HUES6 (cell line): ENCODE measurements at regions not wholly inside any gene's neighbourhood (a gene's known extent, or its start where the extent isn't known, plus 50 kb on each side); places are given as distances from the start of the nearest gene placed in this dataset.
"Not testable (repeated sequence)": the region's sequence is repeated elsewhere in the genome, so short reads cannot be mapped to it uniquely, and the experiment has no call there.

Experiments
- H3K27ac ChIP-seq: 2 replicates; pipeline ENCODE4 v1.7.0; 2013; ENCODE audit warnings: low read depth, mild to moderate bottlenecking, low read length, inconsistent platforms
- H3K27me3 ChIP-seq: 2 replicates; pipeline ENCODE4 v1.6.1; 2013; ENCODE audit warnings: low read length; ENCODE audit not compliant: control insufficient read depth, insufficient read depth
- H3K36me3 ChIP-seq: 2 replicates; pipeline ENCODE4 v1.6.1; 2013; ENCODE audit warnings: low read length; ENCODE audit not compliant: control insufficient read depth, insufficient read depth
- H3K4me1 ChIP-seq: 2 replicates; pipeline ENCODE4 v1.6.1; 2013; ENCODE audit warnings: low read length; ENCODE audit not compliant: control insufficient read depth, insufficient read depth
- H3K4me3 ChIP-seq: 2 replicates; pipeline ENCODE4 v1.5.1; 2013; ENCODE audit warnings: low read depth, low read length
- H3K9ac ChIP-seq: one replicate; pipeline ENCODE4 v1.6.1; 2013; ENCODE audit warnings: mild to moderate bottlenecking, low read length
- H3K9me3 ChIP-seq: 2 replicates; pipeline ENCODE4 v1.6.1; 2013; ENCODE audit warnings: low read depth, low read length; ENCODE audit not compliant: control insufficient read depth, insufficient read depth

GRCh38 chr6:133812446-133812845, 76.5 kb upstream of the TCF21 start:
- not testable (repeated sequence) for H3K27ac ChIP-seq, H3K9ac ChIP-seq, H3K4me1 ChIP-seq, H3K4me3 ChIP-seq, H3K27me3 ChIP-seq, H3K36me3 ChIP-seq, H3K9me3 ChIP-seq

GRCh38 chr6:133814238-133814637, 74.7 kb upstream of the TCF21 start:
- Histone ChIP-seq H3K27me3 (no peaks in the 10 kb centered on the region), H3K9me3 (peaks cover 6% of the 10 kb centered on the region; the same call in 1 of the 2 replicates), H3K27ac (no peak overlapping the region)

GRCh38 chr6:133814797-133815196, 74.1 kb upstream of the TCF21 start:
- Histone ChIP-seq H3K9ac (no peak overlapping the region), H3K27me3 (no peaks in the 10 kb centered on the region), H3K4me1 (no peaks in the 10 kb centered on the region), H3K27ac (no peak overlapping the region), H3K4me3 (no peak overlapping the region), H3K36me3 (no peaks in the 10 kb centered on the region), H3K9me3 (peaks cover 6% of the 10 kb centered on the region; the same call in 1 of the 2 replicates)

More at GRCh38 chr6:133814238-133814637, 74.7 kb upstream of the TCF21 start:
- H3K36me3 ChIP-seq, result no peaks in the 10 kb centered on the region
- H3K9ac ChIP-seq, result no peak overlapping the region
- H3K4me1 ChIP-seq, result no peaks in the 10 kb centered on the region
- H3K4me3 ChIP-seq, result no peak overlapping the region

- Histone ChIP-seq H3K4me1 (no peaks in the 10 kb centered on the region), H3K4me3 (no peak overlapping the region), H3K27me3 (no peaks in the 10 kb centered on the region), H3K27ac (no peak overlapping the region), H3K9me3 (peaks cover 5% of the 10 kb centered on the region; the same call in 1 of the 2 replicates), H3K9ac (no peak overlapping the region), H3K36me3 (no peaks in the 10 kb centered on the region)
Measured at GRCh38 chr6:133815313-133815712, 73.6 kb upstream of the TCF21 start.

- Histone ChIP-seq H3K36me3 (no peaks in the 10 kb centered on the region), H3K27ac (no peak overlapping the region), H3K27me3 (no peaks in the 10 kb centered on the region), H3K9ac (no peak overlapping the region), H3K4me3 (no peak overlapping the region), H3K9me3 (no peaks in the 10 kb centered on the region; the same call in 1 of the 2 replicates), H3K4me1 (no peaks in the 10 kb centered on the region)
Measured at GRCh38 chr6:133816171-133816570, 72.7 kb upstream of the TCF21 start.

- Histone ChIP-seq H3K9me3 (no peaks in the 10 kb centered on the region), H3K27me3 (no peaks in the 10 kb centered on the region), H3K4me3 (no peak overlapping the region)
Measured at GRCh38 chr6:133817460-133818047, 71.4 kb upstream of the TCF21 start.

GRCh38 chr6:133818320-133818719, 70.6 kb upstream of the TCF21 start:
- H3K36me3 ChIP-seq, result no peaks in the 10 kb centered on the region
- H3K4me3 ChIP-seq, result no peak overlapping the region
- no peaks in the 10 kb centered on the region for H3K4me1 ChIP-seq
- no peak overlapping the region for H3K9ac ChIP-seq
- no peak overlapping the region for H3K27ac ChIP-seq
- no peaks in the 10 kb centered on the region for H3K9me3 ChIP-seq
- H3K27me3 ChIP-seq, result no peaks in the 10 kb centered on the region

More at GRCh38 chr6:133817460-133818047, 71.4 kb upstream of the TCF21 start:
- no peaks in the 10 kb centered on the region for H3K36me3 ChIP-seq
- H3K27ac ChIP-seq, result no peak overlapping the region
- H3K9ac ChIP-seq, result no peak overlapping the region
- H3K4me1 ChIP-seq, result no peaks in the 10 kb centered on the region

GRCh38 chr6:133820208-133820607, 68.7 kb upstream of the TCF21 start:
- H3K27ac ChIP-seq, result no peak overlapping the region
- no peaks in the 10 kb centered on the region for H3K4me1 ChIP-seq
- H3K9me3 ChIP-seq, result no peaks in the 10 kb centered on the region
- no peak overlapping the region for H3K9ac ChIP-seq
- H3K27me3 ChIP-seq, result no peaks in the 10 kb centered on the region
- H3K4me3 ChIP-seq, result no peak overlapping the region
- H3K36me3 ChIP-seq, result no peaks in the 10 kb centered on the region

GRCh38 chr6:133827766-133828165, 61.1 kb upstream of the TCF21 start:
- no peak overlapping the region for H3K9ac ChIP-seq
- H3K9me3 ChIP-seq, result no peaks in the 10 kb centered on the region
- no peaks in the 10 kb centered on the region for H3K4me1 ChIP-seq
- no peaks in the 10 kb centered on the region for H3K27me3 ChIP-seq
- no peak overlapping the region for H3K4me3 ChIP-seq
- H3K27ac ChIP-seq, result no peak overlapping the region
- H3K36me3 ChIP-seq, result no peaks in the 10 kb centered on the region

- Histone ChIP-seq H3K9ac (no peak overlapping the region), H3K27ac (no peak overlapping the region)
Measured at GRCh38 chr6:133833949-133834359, 55.0 kb upstream of the TCF21 start.

GRCh38 chr6:133834472-133835170, 54.3 kb upstream of the TCF21 start:
- H3K9ac ChIP-seq, result no peak overlapping the region
- peaks cover 2% of the 10 kb centered on the region; the same call in 1 of the 2 replicates for H3K4me1 ChIP-seq
- H3K4me3 ChIP-seq, result no peak overlapping the region
- no peaks in the 10 kb centered on the region for H3K27me3 ChIP-seq
- no peaks in the 10 kb centered on the region for H3K36me3 ChIP-seq
- H3K27ac ChIP-seq, result no peak overlapping the region
- H3K9me3 ChIP-seq, result no peaks in the 10 kb centered on the region

More at GRCh38 chr6:133833949-133834359, 55.0 kb upstream of the TCF21 start:
- Histone ChIP-seq H3K4me1 (peaks cover 2% of the 10 kb centered on the region; the same call in 1 of the 2 replicates), H3K36me3 (no peaks in the 10 kb centered on the region), H3K9me3 (no peaks in the 10 kb centered on the region), H3K27me3 (no peaks in the 10 kb centered on the region), H3K4me3 (no peak overlapping the region)
